H1 (cell line): ENCODE measurements at regions not wholly inside any gene's neighbourhood (a gene's known extent, or its start where the extent isn't known, plus 50 kb on each side); places are given as distances from the start of the nearest gene placed in this dataset.

Source experiments
- CTCF ChIA-PET: fragments of 300-600 bp; sonication (Branson Sonifier 250); formaldehyde crosslinking; loops from one replicate; lab custom pipeline; 2021; ENCODE audit not compliant: partially characterized antibody; lab: Charles Lee
- POLR2A ChIA-PET: fragments of 300-600 bp; sonication (Branson Sonifier 250); formaldehyde crosslinking; loops from one replicate; lab custom pipeline; 2021; ENCODE audit warnings: inconsistent platforms; ENCODE audit not compliant: partially characterized antibody; lab: Charles Lee
- DNase-seq, 2 experiments: peaks; one replicate each; pipeline versions ENCODE4 v3.0.0 to v3.0.0-alpha.2; 2010 to 2022; ENCODE audit warnings: low spot score in 2 of 2, low read depth in 1 of 2, mixed read lengths in 1 of 2
- FAIRE-seq: peaks from 2 replicates; lab custom pipeline; 2011; peaks lifted over from hg19 to GRCh38; lab: Jason Lieb, UNC
- H2AFZ ChIP-seq: 2 replicates; pipeline ENCODE4 v1.8.1; 2012; ENCODE audit warnings: low read length, inconsistent platforms
- H2AK5ac ChIP-seq: 2 replicates; pipeline ENCODE4 v1.6.1; 2013; ENCODE audit warnings: low read depth, low read length
- H2BK120ac ChIP-seq: replicated peaks from 2 replicates; pipeline ENCODE3; 2013; ENCODE audit warnings: low read depth, low read length, inconsistent platforms
- H2BK12ac ChIP-seq: 2 replicates; pipeline ENCODE4 v1.6.1; 2013; ENCODE audit warnings: low read depth, low read length
- H2BK15ac ChIP-seq: 2 replicates; pipeline ENCODE4 v1.6.1; 2013; ENCODE audit warnings: low read length
- H2BK20ac ChIP-seq: 2 replicates; pipeline ENCODE4 v1.6.1; 2013; ENCODE audit warnings: low read length
- H2BK5ac ChIP-seq: 2 replicates; pipeline ENCODE4 v1.6.1; 2013; ENCODE audit warnings: low read depth, low read length
- H3K14ac ChIP-seq: 2 replicates; pipeline ENCODE4 v1.6.1; 2013; ENCODE audit warnings: inconsistent platforms; ENCODE audit not compliant: insufficient read length
- H3K18ac ChIP-seq: 2 replicates; pipeline ENCODE4 v1.6.1; 2013; ENCODE audit warnings: low read length; ENCODE audit errors: extremely low read depth
- H3K23ac ChIP-seq: 2 replicates; pipeline ENCODE4 v1.6.1; 2013; ENCODE audit warnings: inconsistent platforms; ENCODE audit not compliant: insufficient read length
- H3K23me2 ChIP-seq: 2 replicates; pipeline ENCODE4 v1.6.1; 2013; ENCODE audit warnings: low read depth, low read length
- H3K27ac ChIP-seq: 2 replicates; pipeline ENCODE4 v1.6.1; 2011; ENCODE audit warnings: low read depth, low read length, inconsistent platforms
- H3K27me3 ChIP-seq, 4 experiments: replicated peaks in 1 of 4; 1 replicate in 1 of 4; 2 replicates in 3 of 4; pipeline versions ENCODE4 v1.6.1 to v1.8.1; 2011 to 2013; ENCODE audit warnings: low read length in 3 of 4, mild to moderate bottlenecking in 3 of 4, inconsistent platforms in 2 of 4, mixed read lengths in 2 of 4, moderate library complexity in 1 of 4; ENCODE audit not compliant: control insufficient read depth in 3 of 4, insufficient read depth in 3 of 4; ENCODE audit errors: extremely low read depth in 1 of 4
- H3K36me3 ChIP-seq, 4 experiments: 2 replicates each; pipeline versions ENCODE4 v1.6.1 to v1.8.1; 2011 to 2013; ENCODE audit warnings: mild to moderate bottlenecking in 4 of 4, low read length in 3 of 4, moderate library complexity in 2 of 4, control low read depth in 1 of 4, inconsistent platforms in 1 of 4; ENCODE audit not compliant: insufficient read depth in 4 of 4, control insufficient read depth in 2 of 4
- H3K4ac ChIP-seq: replicated peaks from 2 replicates; pipeline ENCODE3; 2013; ENCODE audit warnings: low read length, low read depth, mixed read lengths, inconsistent platforms; ENCODE audit not compliant: insufficient read length
- H3K4me1 ChIP-seq, 4 experiments: replicated peaks in 1 of 4; 1 replicate in 1 of 4; 2 replicates in 3 of 4; pipeline versions ENCODE4 v1.6.1 to v1.8.1; 2011 to 2013; ENCODE audit warnings: low read length in 3 of 4, inconsistent platforms in 2 of 4, mixed read lengths in 1 of 4; ENCODE audit not compliant: insufficient read depth in 4 of 4, control insufficient read depth in 3 of 4
- H3K4me2 ChIP-seq, 2 experiments: 2 replicates each; pipeline versions ENCODE4 v1.6.1 to v1.8.1; 2011 to 2013; ENCODE audit warnings: low read depth in 2 of 2, low read length in 2 of 2, control low read depth in 1 of 2, inconsistent platforms in 1 of 2, mild to moderate bottlenecking in 1 of 2; ENCODE audit not compliant: insufficient read depth in 1 of 2
- H3K4me3 ChIP-seq, 4 experiments: fragments of 200-600, 300-600 bp in 1 of 4; sonication (generic), shearing (Covaris generic), sonication (Bioruptor Twin) in 1 of 4; 2 replicates each; pipeline versions ENCODE4 v1.5.1 to v1.8.1; 2011 to 2016; ENCODE audit warnings: low read length in 4 of 4, low read depth in 3 of 4, control low read depth in 2 of 4, inconsistent platforms in 2 of 4, mild to moderate bottlenecking in 2 of 4, mixed read lengths in 1 of 4, moderate library complexity in 1 of 4; ENCODE audit not compliant: insufficient read depth in 2 of 4; ENCODE audit errors: extremely low read depth in 1 of 4
- H3K56ac ChIP-seq: replicated peaks from 2 replicates; pipeline ENCODE3; 2013; ENCODE audit warnings: low read depth, mild to moderate bottlenecking, mixed read lengths, low read length, inconsistent platforms; ENCODE audit not compliant: insufficient read length
- H3K79me1 ChIP-seq: 2 replicates; pipeline ENCODE4 v1.6.1; 2013; ENCODE audit warnings: low read depth, low read length, control low read depth
- H3K79me2 ChIP-seq, 2 experiments: 2 replicates each; pipeline versions ENCODE4 v1.6.1 to v1.8.1; 2012 to 2013; ENCODE audit warnings: low read length in 2 of 2, mild to moderate bottlenecking in 2 of 2, inconsistent platforms in 1 of 2; ENCODE audit not compliant: insufficient read depth in 2 of 2, control insufficient read depth in 1 of 2
- H3K9ac ChIP-seq, 4 experiments: replicated peaks in 1 of 4; 1 replicate in 1 of 4; 2 replicates in 3 of 4; pipeline versions ENCODE4 v1.6.1 to v1.8.1; 2011 to 2013; ENCODE audit warnings: low read depth in 3 of 4, low read length in 3 of 4, control low read depth in 2 of 4, mild to moderate bottlenecking in 2 of 4, moderate library complexity in 2 of 4, inconsistent platforms in 1 of 4; ENCODE audit errors: extremely low read depth in 1 of 4
- H3K9me3 ChIP-seq, 2 experiments: 2 replicates each; pipeline versions ENCODE4 v1.6.1 to v1.8.1; 2012 to 2013; ENCODE audit warnings: mild to moderate bottlenecking in 2 of 2, moderate library complexity in 2 of 2, control low read depth in 1 of 2, inconsistent platforms in 1 of 2, low read depth in 1 of 2, low read length in 1 of 2, mixed read lengths in 1 of 2; ENCODE audit not compliant: insufficient read depth in 2 of 2
- H4K20me1 ChIP-seq, 2 experiments: replicated peaks in 1 of 2; 2 replicates each; pipeline versions ENCODE3 to v1.8.1; 2011 to 2013; ENCODE audit warnings: inconsistent platforms in 2 of 2, low read length in 2 of 2, mild to moderate bottlenecking in 1 of 2; ENCODE audit not compliant: insufficient read depth in 2 of 2, control insufficient read depth in 1 of 2
- H4K5ac ChIP-seq: 2 replicates; pipeline ENCODE4 v1.6.1; 2013; ENCODE audit warnings: low read length, low read depth, mixed read lengths, inconsistent platforms; ENCODE audit not compliant: insufficient read length
- H4K8ac ChIP-seq: 2 replicates; pipeline ENCODE4 v1.8.0; 2013; ENCODE audit warnings: mild to moderate bottlenecking, moderate library complexity, low read length, inconsistent platforms; ENCODE audit not compliant: insufficient read depth; ENCODE audit errors: extremely low read depth
- H4K91ac ChIP-seq: replicated peaks from 2 replicates; pipeline ENCODE3; 2013; ENCODE audit warnings: low read length, mixed read lengths, inconsistent platforms; ENCODE audit not compliant: insufficient read length
- BRCA1 ChIP-seq: IDR thresholded peaks from 2 replicates; pipeline ENCODE4 v1.6.1; 2012; ENCODE audit warnings: low read depth, low read length, improper control_type of control experiment
- CBX5 ChIP-seq: fragments of 300-800, 300-1000 bp; sonication (generic); IDR thresholded peaks from 2 replicates; pipeline ENCODE4 v1.7.1; 2016; ENCODE audit warnings: antibody characterized with exemption, low read length, low read depth
- CEBPB ChIP-seq: IDR thresholded peaks from 2 replicates; pipeline ENCODE4 v1.6.1; 2012; ENCODE audit warnings: low read depth, low read length
- POLR2AphosphoS5 ChIP-seq: IDR thresholded peaks from 2 replicates; pipeline ENCODE4 v1.6.1; 2011; ENCODE audit warnings: low read depth, low read length
- RNF2 ChIP-seq: fragments of 200-900, 300-1000 bp; sonication (generic); IDR thresholded peaks from 2 replicates; pipeline ENCODE4 v1.7.1; 2016; ENCODE audit warnings: borderline replicate concordance, low read depth, mild to moderate bottlenecking, antibody characterized with exemption, low read length; ENCODE audit not compliant: poor library complexity, severe bottlenecking; ENCODE audit errors: missing control alignments
- SAP30 ChIP-seq: fragments of 300-600 bp; sonication (generic); IDR thresholded peaks from 2 replicates; pipeline ENCODE4 v1.7.1; 2012; ENCODE audit warnings: low read length, moderate library complexity, mild to moderate bottlenecking, inconsistent platforms; ENCODE audit not compliant: insufficient read depth, insufficient replicate concordance
- SIN3A ChIP-seq, 2 experiments: IDR thresholded peaks in 1 of 2; conservative IDR thresholded peaks in 1 of 2; 2 replicates each; pipeline ENCODE4 v1.6.1; 2011 to 2012; ENCODE audit warnings: low read length in 2 of 2, improper control_type of control experiment in 1 of 2, low read depth in 1 of 2, mild to moderate bottlenecking in 1 of 2
- SIX5 ChIP-seq: IDR thresholded peaks from 2 replicates; pipeline ENCODE4 v1.6.1; 2011; ENCODE audit warnings: mild to moderate bottlenecking, low read depth, low read length
- WGBS, 2 experiments: shearing (Covaris generic) in 1 of 2; methylation state at CpG; one replicate each; pipeline versions ENCODE4 v1.1.6 to v1.1.7; 2013 to 2015; ENCODE audit warnings: low lambda C conversion rate in 2 of 2, mixed read lengths in 2 of 2, inconsistent platforms in 1 of 2, low coverage in 1 of 2, missing lambda C conversion rate in 1 of 2; ENCODE audit not compliant: insufficient replicate concordance in 2 of 2, insufficient coverage in 1 of 2, insufficient read length in 1 of 2; ENCODE audit errors: extremely low coverage in 1 of 2, missing lambda C conversion rate in 1 of 2; 5-methylcytosine and 5-hydroxymethylcytosine counted together
- TF ChIP-seq, protein P1 (sequence below): IDR thresholded peaks from 2 replicates; pipeline ENCODE4 v1.6.1; 2011; ENCODE audit warnings: low read depth, mild to moderate bottlenecking, low read length; ENCODE audit not compliant: insufficient read depth

DNA sequence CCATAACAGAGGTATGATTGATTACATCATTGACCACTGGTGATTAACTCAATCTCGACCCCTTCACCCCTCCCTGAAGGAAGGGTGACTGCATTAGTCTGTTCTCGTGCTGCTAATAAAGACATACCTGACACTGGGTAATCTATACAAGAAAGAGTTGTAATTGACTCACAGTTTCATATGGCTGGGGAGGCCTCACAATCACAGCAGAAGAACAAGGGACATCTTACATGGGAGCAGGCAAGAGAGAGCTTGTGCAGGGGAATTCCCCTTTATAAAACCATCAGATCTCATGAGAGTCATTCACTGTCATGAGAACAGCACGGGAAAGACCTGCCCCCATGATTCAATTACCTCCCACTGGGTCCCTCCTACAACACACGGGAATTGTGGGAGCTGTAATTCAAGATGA is 55.9 kb upstream of the TMCC3 start:
- Histone ChIP-seq H2BK12ac (no peak overlapping the region), H4K91ac (no peak overlapping the region), H3K23ac (no peak overlapping the region), H3K27ac (no peak overlapping the region), H2AFZ (no peak overlapping the region), H2BK15ac (no peak overlapping the region), H3K4me2 (no peak overlapping the region), H3K36me3 (no peaks in the 10 kb centered on the region), H2BK20ac (no peak overlapping the region), H3K4me1 (no peaks in the 10 kb centered on the region), H3K4me3 (no peak overlapping the region), H4K5ac (no peak overlapping the region), H3K27me3 (no peaks in the 10 kb centered on the region), H3K4ac (no peak overlapping the region), H3K56ac (no peak overlapping the region), H3K79me1 (no peaks in the 10 kb centered on the region), H3K79me2 (no peaks in the 10 kb centered on the region), H2AK5ac (no peak overlapping the region), H3K18ac (no peak overlapping the region), H3K23me2 (no peaks in the 10 kb centered on the region), H2BK120ac (no peak overlapping the region), H2BK5ac (no peak overlapping the region), H4K8ac (no peak overlapping the region), H3K14ac (no peak overlapping the region), H4K20me1 (no peaks in the 10 kb centered on the region), H3K9me3 (no peaks in the 10 kb centered on the region), H3K9ac (no peak overlapping the region)
- ChIA-PET POLR2A (no interaction called here), CTCF (interaction anchor here (1.0 to 4.1 kb wide), 3 partner anchors 10 to 33 kb away, joined by 3 to 23 read pairs (median 3); no protein-coding TSS in a partner anchor)
- no peak for FAIRE-seq
- DNase-seq: no peak
- 90% methylated on average over 4 of the region's 4 CpGs; no CpG with 5 or more reads in 1 of the 2 experiments for WGBS, 2 experiments
- TF ChIP-seq CEBPB (no peak), RNF2 (no peak), SIX5 (no peak), BRCA1 (no peak), SIN3A (conservative IDR thresholded peaks at IDR 0.05 in 1 of 2, IDR thresholded peaks at IDR 0.05 in 1 of 2; ENCODE audit: low read depth in 1 of 2, low read length in 2 of 2) (no peak), POLR2AphosphoS5 (no peak), SAP30 (no peak), CBX5 (no peak)
- TF ChIP-seq, protein P1, sequence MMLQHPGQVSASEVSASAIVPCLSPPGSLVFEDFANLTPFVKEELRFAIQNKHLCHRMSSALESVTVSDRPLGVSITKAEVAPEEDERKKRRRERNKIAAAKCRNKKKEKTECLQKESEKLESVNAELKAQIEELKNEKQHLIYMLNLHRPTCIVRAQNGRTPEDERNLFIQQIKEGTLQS: no peak
